ENCODE measurements at regions not wholly inside any gene's neighbourhood (a gene's known extent, or its start where the extent isn't known, plus 50 kb on each side); places are given as distances from the start of the nearest gene placed in this dataset.
"Not testable (repeated sequence)": the region's sequence is repeated elsewhere in the genome, so short reads cannot be mapped to it uniquely, and the experiment has no call there.

GRCh38 chrX:115840729-115841409 is 279.9 kb downstream of the PLS3 start:
- not testable (repeated sequence) for DNase-seq (ENCODE audit: low read depth in 2 of 2)

GRCh38 chrX:115850986-115851385 is 290.0 kb downstream of the PLS3 start:
- DNase-seq (ENCODE audit: low read depth in 2 of 2) = not testable (repeated sequence)

GRCh38 chrX:115853260-115853659 is 292.3 kb downstream of the PLS3 start:
- DNase-seq (ENCODE audit: low read depth in 2 of 2) = not testable (repeated sequence)

GRCh38 chrX:115881170-115881569 is 289.4 kb upstream of the AGTR2 start:
- DNase-seq (ENCODE audit: low read depth in 2 of 2) = not testable (repeated sequence)

GRCh38 chrX:115884121-115884520 is 286.4 kb upstream of the AGTR2 start:
- not testable (repeated sequence) for DNase-seq (ENCODE audit: low read depth in 2 of 2)

GRCh38 chrX:115888041-115888440 is 282.5 kb upstream of the AGTR2 start:
- peak in 1 of 2 donors; percentile 22 for DNase-seq (ENCODE audit: low read depth in 2 of 2)

GRCh38 chrX:115888519-115888918 is 282.0 kb upstream of the AGTR2 start:
- not testable (repeated sequence) for DNase-seq (ENCODE audit: low read depth in 2 of 2)

GRCh38 chrX:115889121-115889890 is 281.2 kb upstream of the AGTR2 start:
- no peak for DNase-seq (ENCODE audit: low read depth in 2 of 2)

- DNase-seq (ENCODE audit: low read depth in 2 of 2) = no peak
Measured at GRCh38 chrX:115892056-115892708, 278.4 kb upstream of the AGTR2 start.

GRCh38 chrX:115892787-115893671 is 277.5 kb upstream of the AGTR2 start:
- no peak for DNase-seq (ENCODE audit: low read depth in 2 of 2)

- no peak for DNase-seq (ENCODE audit: low read depth in 2 of 2)
Measured at GRCh38 chrX:115894087-115894486, 276.5 kb upstream of the AGTR2 start.

GRCh38 chrX:115895678-115896329 is 274.7 kb upstream of the AGTR2 start:
- no peak for DNase-seq (ENCODE audit: low read depth in 2 of 2)

- no peak for DNase-seq (ENCODE audit: low read depth in 2 of 2)
Measured at GRCh38 chrX:115896362-115896761, 274.2 kb upstream of the AGTR2 start.

GRCh38 chrX:115897956-115898355 is 272.6 kb upstream of the AGTR2 start:
- DNase-seq (ENCODE audit: low read depth in 2 of 2) = no peak

- peak in 1 of 2 donors; percentile 24 for DNase-seq (ENCODE audit: low read depth in 2 of 2)
Measured at GRCh38 chrX:115898382-115899001, 272.1 kb upstream of the AGTR2 start.

GRCh38 chrX:115900425-115900824 is 270.1 kb upstream of the AGTR2 start:
- no peak for DNase-seq (ENCODE audit: low read depth in 2 of 2)

GRCh38 chrX:115901241-115901640 is 269.3 kb upstream of the AGTR2 start:
- no peak for DNase-seq (ENCODE audit: low read depth in 2 of 2)

GRCh38 chrX:115902995-115903394 is 267.5 kb upstream of the AGTR2 start:
- DNase-seq (ENCODE audit: low read depth in 2 of 2) = no peak

GRCh38 chrX:115906276-115906675 is 264.3 kb upstream of the AGTR2 start:
- DNase-seq (ENCODE audit: low read depth in 2 of 2) = no peak

GRCh38 chrX:115906881-115907280 is 263.7 kb upstream of the AGTR2 start:
- no peak for DNase-seq (ENCODE audit: low read depth in 2 of 2)

- DNase-seq (ENCODE audit: low read depth in 2 of 2) = no peak
Measured at GRCh38 chrX:115909017-115909416, 261.5 kb upstream of the AGTR2 start.

Measured in stimulated activated CD8-positive, alpha-beta memory T cell treated with anti-CD3 and anti-CD28 coated beads, Interleukin-15, amount 100 ng/mL, for 48 hours (primary cell).